ENCODE measurements at regions not wholly inside any gene's neighbourhood (a gene's known extent, or its start where the extent isn't known, plus 50 kb on each side); places are given as distances from the start of the nearest gene placed in this dataset.

DNA sequence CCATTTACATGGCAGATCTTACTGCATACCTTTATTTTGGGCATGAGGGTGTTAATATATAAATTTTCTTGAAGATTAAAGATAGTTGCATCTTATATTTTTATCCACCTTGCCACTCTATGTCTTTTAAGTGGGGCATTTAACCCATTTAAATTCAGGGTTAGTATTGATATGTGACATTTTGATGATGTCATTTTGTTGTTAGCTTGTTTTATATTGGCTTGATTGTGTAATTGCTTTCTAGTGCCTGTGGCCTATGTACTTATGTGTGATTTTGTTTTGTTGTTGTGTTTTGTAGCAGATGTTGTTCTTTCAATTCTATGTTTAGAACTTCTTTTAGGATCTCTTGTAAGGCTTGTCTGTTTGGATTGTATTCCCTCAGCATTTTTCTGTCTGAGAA is 939.9 kb upstream of the CDH9 start:
- TF ChIP-seq, protein P1, sequence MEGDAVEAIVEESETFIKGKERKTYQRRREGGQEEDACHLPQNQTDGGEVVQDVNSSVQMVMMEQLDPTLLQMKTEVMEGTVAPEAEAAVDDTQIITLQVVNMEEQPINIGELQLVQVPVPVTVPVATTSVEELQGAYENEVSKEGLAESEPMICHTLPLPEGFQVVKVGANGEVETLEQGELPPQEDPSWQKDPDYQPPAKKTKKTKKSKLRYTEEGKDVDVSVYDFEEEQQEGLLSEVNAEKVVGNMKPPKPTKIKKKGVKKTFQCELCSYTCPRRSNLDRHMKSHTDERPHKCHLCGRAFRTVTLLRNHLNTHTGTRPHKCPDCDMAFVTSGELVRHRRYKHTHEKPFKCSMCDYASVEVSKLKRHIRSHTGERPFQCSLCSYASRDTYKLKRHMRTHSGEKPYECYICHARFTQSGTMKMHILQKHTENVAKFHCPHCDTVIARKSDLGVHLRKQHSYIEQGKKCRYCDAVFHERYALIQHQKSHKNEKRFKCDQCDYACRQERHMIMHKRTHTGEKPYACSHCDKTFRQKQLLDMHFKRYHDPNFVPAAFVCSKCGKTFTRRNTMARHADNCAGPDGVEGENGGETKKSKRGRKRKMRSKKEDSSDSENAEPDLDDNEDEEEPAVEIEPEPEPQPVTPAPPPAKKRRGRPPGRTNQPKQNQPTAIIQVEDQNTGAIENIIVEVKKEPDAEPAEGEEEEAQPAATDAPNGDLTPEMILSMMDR (IDR thresholded peaks at IDR 0.05) = no peak

DNA sequence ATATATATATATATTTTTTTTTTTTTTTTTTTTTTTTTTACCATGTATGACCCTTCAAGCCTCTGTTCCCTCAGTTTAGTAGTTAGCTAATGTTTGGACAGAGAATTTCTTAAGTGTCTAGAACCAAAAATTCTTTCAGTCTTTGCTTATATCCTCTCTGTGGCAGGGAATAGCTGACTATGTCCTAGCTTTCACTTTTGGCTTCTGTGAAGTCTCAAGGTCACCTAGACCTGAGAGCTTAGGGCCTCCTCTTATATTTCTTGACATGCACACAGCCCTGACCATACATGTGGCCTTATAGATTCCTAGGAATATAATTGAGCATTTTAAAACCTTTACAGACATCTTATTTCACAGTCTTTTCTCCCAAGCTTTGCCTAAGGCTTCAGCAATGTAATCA is 930.8 kb upstream of the CDH9 start:
- TF ChIP-seq, protein P1 (IDR thresholded peaks at IDR 0.05) = no peak

DNA sequence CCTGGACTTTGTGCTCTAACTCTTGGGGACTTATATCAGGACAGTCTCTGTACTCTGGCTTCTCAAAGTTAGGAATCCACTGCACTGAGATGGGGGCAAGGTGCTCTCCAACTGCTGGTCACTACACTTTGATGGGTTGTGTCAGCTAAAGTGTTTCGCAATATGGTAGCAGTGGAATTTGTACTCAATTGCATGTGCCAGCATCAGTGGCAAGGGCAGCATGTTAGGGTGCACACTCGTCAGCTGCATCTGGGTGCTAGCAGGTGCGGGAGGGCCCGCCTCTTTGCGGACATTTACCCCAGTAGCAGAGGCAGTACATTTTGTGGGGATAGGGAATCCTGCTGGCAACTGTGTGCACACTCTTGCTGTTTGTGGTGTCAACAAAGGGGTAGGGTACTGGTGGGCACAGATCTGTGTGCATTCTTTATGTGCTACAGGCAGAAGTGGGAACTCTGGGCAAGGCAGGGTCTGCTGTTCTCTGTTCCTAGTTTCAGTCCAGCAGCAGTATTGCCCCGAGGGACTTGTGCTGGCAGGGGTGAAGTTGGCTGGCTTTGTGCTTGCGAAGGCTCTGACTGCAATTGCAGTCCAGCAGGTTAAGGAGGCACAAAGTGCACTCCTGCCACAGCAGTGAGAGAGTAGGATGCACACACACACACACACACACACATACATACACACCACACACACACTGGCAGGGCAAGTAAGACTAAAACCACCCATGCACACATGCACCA is 924.8 kb upstream of the CDH9 start:
- TF ChIP-seq, protein P1 (IDR thresholded peaks at IDR 0.05) = no peak

- TF ChIP-seq, protein P1 (IDR thresholded peaks at IDR 0.05) = no peak
Measured at GRCh38 chr5:27962198-27962597, 923.8 kb upstream of the CDH9 start.

- TF ChIP-seq, protein P1 (IDR thresholded peaks at IDR 0.05) = no peak
Measured at GRCh38 chr5:27947088-27947487, 908.7 kb upstream of the CDH9 start.

DNA sequence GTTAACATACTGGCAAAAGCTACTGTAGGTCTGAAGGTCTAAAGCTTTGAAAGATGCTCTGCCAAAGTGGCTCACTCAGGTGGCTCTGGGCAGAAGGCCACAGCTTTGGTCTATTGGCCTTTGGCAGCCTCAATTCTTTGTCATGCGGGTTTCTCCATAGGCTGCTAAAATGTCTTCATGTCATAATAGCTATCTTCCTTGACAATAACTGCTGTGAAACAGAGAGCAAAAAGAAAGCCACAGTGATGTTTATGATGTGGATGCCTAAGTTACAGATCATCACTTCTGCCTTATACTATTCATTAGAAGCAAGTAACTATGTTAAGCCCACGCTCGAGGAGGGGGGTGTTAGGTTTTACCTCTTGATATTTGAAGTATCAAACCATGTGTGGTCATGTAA is 906.1 kb upstream of the CDH9 start:
- TF ChIP-seq, protein P1 (IDR thresholded peaks at IDR 0.05) = no peak

- TF ChIP-seq, protein P1 (IDR thresholded peaks at IDR 0.05) = no peak
Measured at GRCh38 chr5:27938989-27939388, 900.6 kb upstream of the CDH9 start.

DNA sequence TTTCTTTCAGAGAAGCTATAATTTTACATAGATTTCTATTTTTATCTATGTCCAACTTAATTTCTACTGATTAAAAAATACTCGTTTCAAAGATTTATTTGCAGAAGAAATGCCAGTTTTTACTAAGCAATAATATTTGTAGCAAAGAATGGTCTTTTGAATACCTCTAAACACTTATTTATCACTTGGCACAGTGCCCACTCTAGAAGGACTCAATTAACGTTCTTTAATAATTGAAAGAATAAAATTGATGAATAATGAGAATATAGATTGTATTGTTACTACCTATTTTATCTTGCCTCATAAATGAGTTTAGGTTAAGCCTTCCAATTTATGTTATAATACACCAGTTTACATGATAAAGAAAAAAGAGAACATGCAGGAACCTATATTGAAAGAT is 889.7 kb upstream of the CDH9 start:
- TF ChIP-seq, protein P1 (IDR thresholded peaks at IDR 0.05) = no peak
